MM.1S (cell line): ENCODE measurements at regions not wholly inside any gene's neighbourhood (a gene's known extent, or its start where the extent isn't known, plus 50 kb on each side); places are given as distances from the start of the nearest gene placed in this dataset.

ENCODE experiments used
- DNase-seq: peaks from one replicate; pipeline ENCODE4 v3.0.0-alpha.2; 2015
- H2AFZ ChIP-seq: fragments of 300-600 bp; sonication (generic); 2 replicates; pipeline ENCODE4 v1.6.0; 2016; ENCODE audit warnings: antibody characterized with exemption, low read length
- H3F3A ChIP-seq: fragments of 300-600 bp; sonication (generic); 2 replicates; pipeline ENCODE4 v1.6.1; 2016; ENCODE audit warnings: mild to moderate bottlenecking, antibody characterized with exemption, low read length, moderate library complexity, mixed read lengths; ENCODE audit not compliant: insufficient read depth
- H3K27ac ChIP-seq: fragments of 300-600 bp; sonication (generic); 2 replicates; pipeline ENCODE4 v1.5.1; 2016; ENCODE audit warnings: mild to moderate bottlenecking, low read length
- H3K27me3 ChIP-seq: fragments of 300-600 bp; sonication (generic); replicated peaks from 2 replicates; pipeline ENCODE4 v1.6.0; 2016; ENCODE audit warnings: low read length; ENCODE audit not compliant: insufficient read depth
- H3K36me3 ChIP-seq: fragments of 300-600 bp; sonication (generic); replicated peaks from 2 replicates; pipeline ENCODE4 v1.6.1; 2016; ENCODE audit warnings: mild to moderate bottlenecking, low read length, mixed read lengths; ENCODE audit not compliant: insufficient read depth
- H3K4me1 ChIP-seq: fragments of 300-600 bp; sonication (generic); 2 replicates; pipeline ENCODE4 v1.6.1; 2016; ENCODE audit warnings: low read length, mixed read lengths
- H3K4me2 ChIP-seq: fragments of 300-600 bp; sonication (generic); 2 replicates; pipeline ENCODE4 v1.6.0; 2016; ENCODE audit warnings: low read depth, low read length
- H3K4me3 ChIP-seq: fragments of 300-600 bp; sonication (generic); 2 replicates; pipeline ENCODE4 v1.5.1; 2016; ENCODE audit warnings: low read length, mixed read lengths
- H3K79me2 ChIP-seq: fragments of 300-600 bp; sonication (generic); 2 replicates; pipeline ENCODE4 v1.6.1; 2016; ENCODE audit warnings: mixed run types, low read length, mixed read lengths
- H3K9ac ChIP-seq: fragments of 300-600 bp; sonication (generic); 2 replicates; pipeline ENCODE4 v1.6.1; 2016; ENCODE audit warnings: low read length, mixed read lengths
- H3K9me2 ChIP-seq: fragments of 300-600 bp; sonication (generic); replicated peaks from 2 replicates; pipeline ENCODE4 v1.6.1; 2016; ENCODE audit warnings: mild to moderate bottlenecking, low read length, mixed read lengths; ENCODE audit not compliant: insufficient read depth
- H3K9me3 ChIP-seq: fragments of 300-600 bp; sonication (generic); replicated peaks from 2 replicates; pipeline ENCODE4 v1.6.1; 2016; ENCODE audit warnings: mild to moderate bottlenecking, low read length, mixed read lengths; ENCODE audit not compliant: insufficient read depth
- H4K20me1 ChIP-seq: fragments of 300-600 bp; sonication (generic); 2 replicates; pipeline ENCODE4 v1.6.1; 2016; ENCODE audit warnings: mild to moderate bottlenecking, low read length, moderate library complexity, mixed read lengths; ENCODE audit not compliant: insufficient read depth
- CTCF ChIP-seq: fragments of 300-600 bp; sonication (generic); IDR thresholded peaks from 2 replicates; pipeline ENCODE4 v1.5.1; 2016; ENCODE audit warnings: antibody characterized with exemption, low read length, mixed read lengths
- EZH2 ChIP-seq: fragments of 300-600 bp; sonication (generic); optimal IDR thresholded peaks from 2 replicates; pipeline ENCODE3; 2017; ENCODE audit warnings: low read depth, mild to moderate bottlenecking, antibody characterized with exemption, low read length, mixed read lengths
- EZH2phosphoT487 ChIP-seq: fragments of 300-600 bp; sonication (generic); IDR thresholded peaks from 2 replicates; pipeline ENCODE4 v1.6.1; 2018; ENCODE audit warnings: antibody characterized with exemption, low read length

- no peak overlapping the region for H3K4me2 ChIP-seq
- no peaks in the 10 kb centered on the region for H3K9me2 ChIP-seq
- no peaks in the 10 kb centered on the region for H4K20me1 ChIP-seq
- peaks cover 10% of the 10 kb centered on the region for H3K4me1 ChIP-seq
- H3K4me3 ChIP-seq, result no peak overlapping the region
- H3F3A ChIP-seq, result no peaks in the 10 kb centered on the region
- H3K27ac ChIP-seq, result no peak overlapping the region
- no peak overlapping the region for H2AFZ ChIP-seq
- no peaks in the 10 kb centered on the region for H3K79me2 ChIP-seq
- no peaks in the 10 kb centered on the region for H3K36me3 ChIP-seq
- TF ChIP-seq CTCF (no peak), EZH2phosphoT487 (no peak), EZH2 (no peak)
- H3K27me3 ChIP-seq, result no peaks in the 10 kb centered on the region
- no peak overlapping the region for H3K9ac ChIP-seq
- DNase-seq, result no peak
- H3K9me3 ChIP-seq, result no peaks in the 10 kb centered on the region
Measured at GRCh38 chr1:200228486-200228885, 181.3 kb downstream of the ZNF281 start.

- no peak overlapping the region for H3K4me2 ChIP-seq
- H3K9me3 ChIP-seq, result no peaks in the 10 kb centered on the region
- TF ChIP-seq CTCF, result no peak
- TF ChIP-seq EZH2phosphoT487, result no peak
- no peak for TF ChIP-seq EZH2
- H3K36me3 ChIP-seq, result no peaks in the 10 kb centered on the region
- H3K79me2 ChIP-seq, result no peaks in the 10 kb centered on the region
- H4K20me1 ChIP-seq, result no peaks in the 10 kb centered on the region
- H2AFZ ChIP-seq, result no peak overlapping the region
- no peaks in the 10 kb centered on the region for H3K27me3 ChIP-seq
- H3K4me3 ChIP-seq, result no peak overlapping the region
- no peak for DNase-seq
- no peak overlapping the region for H3K9ac ChIP-seq
- no peak overlapping the region for H3K27ac ChIP-seq
- H3K4me1 ChIP-seq, result peaks cover 10% of the 10 kb centered on the region
- H3F3A ChIP-seq, result no peaks in the 10 kb centered on the region
- H3K9me2 ChIP-seq, result no peaks in the 10 kb centered on the region
Measured at GRCh38 chr1:200228081-200228480, 181.8 kb downstream of the ZNF281 start.
